ENCODE measurements at regions not wholly inside any gene's neighbourhood (a gene's known extent, or its start where the extent isn't known, plus 50 kb on each side); places are given as distances from the start of the nearest gene placed in this dataset.

DNA sequence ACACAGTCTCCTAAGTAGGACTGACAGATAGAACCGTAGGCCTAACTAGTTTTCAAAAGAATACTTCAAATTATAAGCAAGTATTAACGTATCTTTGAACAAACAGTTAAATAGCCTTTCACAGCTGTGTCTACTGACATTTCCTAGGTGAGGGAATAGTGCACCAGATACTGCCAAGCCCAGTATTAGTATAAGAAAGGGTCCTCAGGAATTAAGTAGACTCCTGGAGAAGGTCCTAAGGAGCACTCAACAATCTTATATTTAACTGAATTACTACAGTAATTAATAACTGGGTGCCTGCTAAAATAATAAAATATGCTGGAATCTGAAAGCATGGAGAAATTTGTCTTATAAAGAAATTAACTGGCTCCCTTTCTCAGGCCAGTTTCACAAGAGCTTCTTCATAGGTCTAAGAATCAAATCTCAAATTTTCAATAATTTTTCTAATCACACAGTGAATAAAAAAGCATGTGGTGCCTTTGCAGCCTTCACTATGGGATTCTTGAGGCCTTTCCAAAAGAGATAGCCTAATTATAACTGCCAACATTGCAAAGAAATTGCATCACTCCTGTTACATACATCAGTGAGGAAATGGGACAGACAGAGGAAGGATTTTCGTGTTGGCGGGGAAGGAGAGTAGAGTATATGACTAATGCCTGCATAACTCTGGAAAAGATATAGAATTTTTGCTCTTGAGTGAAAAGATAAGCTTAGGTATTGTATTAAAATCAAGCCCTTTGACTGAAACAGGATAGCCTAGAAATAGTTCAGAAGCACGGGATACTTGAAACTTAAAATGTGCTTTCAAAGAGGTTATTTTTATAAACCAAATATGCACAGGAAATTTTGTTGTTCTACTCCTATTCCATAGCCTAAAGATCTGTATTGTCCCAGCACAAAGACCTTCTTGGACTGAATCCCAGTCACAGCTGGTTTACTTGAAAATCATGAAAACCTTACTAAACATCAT is 228.6 kb upstream of the STK17B start:
- TF ChIP-seq CTCF (IDR thresholded peaks at IDR 0.05) (no peak), EP300 (IDR thresholded peaks at IDR 0.05) (no peak), POLR2A (IDR thresholded peaks at IDR 0.05) (no peak)
- Histone ChIP-seq H3K4me3 (no peak overlapping the region), H3K27ac (no peak overlapping the region), H3K27me3 (no peaks in the 10 kb centered on the region), H3K4me1 (ENCODE audit: insufficient read depth) (no peaks in the 10 kb centered on the region), H3K36me3 (no peaks in the 10 kb centered on the region), H3K9me3 (no peaks in the 10 kb centered on the region)
- 24 to 27% (median 26%) methylated on average over 5 of the region's 5 CpGs for WGBS, 3 donors
- no peak for DNase-seq
- intact Hi-C loops (cut with DNase I), result no loop called here

DNA sequence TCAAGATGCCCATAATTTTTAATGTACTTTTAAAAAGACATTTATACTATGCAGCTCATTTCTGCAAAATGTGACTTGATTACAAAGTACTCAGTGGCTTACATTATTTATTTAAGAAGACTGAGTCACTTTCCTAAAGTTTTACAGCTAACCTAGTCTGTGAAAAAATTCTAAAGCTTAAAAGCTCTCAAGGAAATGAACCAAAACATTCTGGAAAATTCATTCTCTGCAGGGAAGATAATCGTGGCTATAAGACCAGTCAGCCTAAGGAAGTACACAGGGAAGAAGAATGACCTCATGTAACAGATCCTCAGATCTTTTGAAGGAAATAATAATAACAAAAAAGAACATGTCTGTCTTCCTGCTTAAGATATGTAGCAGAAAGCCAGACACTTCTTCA is 232.1 kb upstream of the STK17B start:
- Histone ChIP-seq H3K4me3 (no peak overlapping the region), H3K27me3 (no peaks in the 10 kb centered on the region), H3K36me3 (no peaks in the 10 kb centered on the region), H3K4me1 (ENCODE audit: insufficient read depth) (no peaks in the 10 kb centered on the region), H3K27ac (no peak overlapping the region), H3K9me3 (no peaks in the 10 kb centered on the region)
- intact Hi-C loops (cut with DNase I), result no loop called here
- no peak for DNase-seq
- WGBS, 3 donors, result 8 to 19% (median 11%) methylated on average over 1 of the region's 1 CpG
- no peak for TF ChIP-seq POLR2A (IDR thresholded peaks at IDR 0.05)
- TF ChIP-seq CTCF (IDR thresholded peaks at IDR 0.05), result no peak
- TF ChIP-seq EP300 (IDR thresholded peaks at IDR 0.05), result no peak

GRCh38 chr2:196404276-196404675 is 232.9 kb upstream of the STK17B start:
- H3K4me3 ChIP-seq, result no peak overlapping the region
- no peak overlapping the region for H3K27ac ChIP-seq
- H3K9me3 ChIP-seq, result no peaks in the 10 kb centered on the region
- intact Hi-C loops (cut with DNase I), result no loop called here
- H3K27me3 ChIP-seq, result no peaks in the 10 kb centered on the region
- no peaks in the 10 kb centered on the region for H3K4me1 ChIP-seq (ENCODE audit: insufficient read depth)
- H3K36me3 ChIP-seq, result no peaks in the 10 kb centered on the region
- no peak for DNase-seq
- TF ChIP-seq POLR2A (IDR thresholded peaks at IDR 0.05) (no peak), EP300 (IDR thresholded peaks at IDR 0.05) (no peak), CTCF (IDR thresholded peaks at IDR 0.05) (no peak)

DNA sequence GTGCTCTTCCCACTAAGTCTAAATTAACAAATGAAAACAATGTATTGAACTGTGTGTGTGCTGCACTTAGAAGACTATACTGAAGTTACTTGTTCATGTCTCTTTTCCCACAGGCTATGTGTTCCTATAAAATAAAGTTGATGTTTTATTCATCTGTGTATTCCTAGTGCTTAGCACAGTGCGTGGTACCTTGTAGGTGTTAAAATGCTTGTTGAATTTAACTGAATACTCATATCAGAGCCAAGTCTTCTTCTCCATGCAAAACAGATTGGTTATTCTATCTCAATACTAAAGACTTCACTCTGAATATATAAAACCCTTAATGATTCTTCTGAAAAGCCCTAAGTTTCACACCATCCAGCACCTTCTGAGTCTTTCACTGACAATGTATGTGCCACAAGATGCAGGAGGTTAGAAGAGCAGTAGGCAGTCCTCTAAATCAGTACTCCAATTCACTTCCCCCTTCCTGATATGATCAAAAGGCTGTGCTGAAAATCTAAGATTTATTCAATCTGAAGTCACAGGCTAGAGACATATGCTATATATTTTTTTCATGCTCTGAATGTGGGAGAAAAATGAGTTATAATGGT is 231.7 kb upstream of the CCDC150 start:
- TF ChIP-seq CTCF (IDR thresholded peaks at IDR 0.05) (no peak), EP300 (IDR thresholded peaks at IDR 0.05) (no peak), POLR2A (IDR thresholded peaks at IDR 0.05) (no peak)
- Histone ChIP-seq H3K4me3 (no peak overlapping the region), H3K9me3 (no peaks in the 10 kb centered on the region), H3K4me1 (ENCODE audit: insufficient read depth) (no peaks in the 10 kb centered on the region), H3K36me3 (no peaks in the 10 kb centered on the region), H3K27ac (no peak overlapping the region), H3K27me3 (no peaks in the 10 kb centered on the region)
- DNase-seq, result no peak
- WGBS, 3 donors, result 89 to 100% (median 95%) methylated on average over 1 of the region's 1 CpG
- intact Hi-C loops (cut with DNase I), result no loop called here

Measured in ovary (tissue), 7 donors.